GM21360 (cell line): ENCODE measurements at regions not wholly inside any gene's neighbourhood (a gene's known extent, or its start where the extent isn't known, plus 50 kb on each side); places are given as distances from the start of the nearest gene placed in this dataset.
A peak's percentile ranks its signal among the peaks of the same experiment; 100 is the strongest.

Source experiments
- ATAC-seq: cut with Tn5 transposase; IDR thresholded peaks from one replicate; pipeline ENCODE4 v1.9.1; 2021; ENCODE audit warnings: mild to moderate bottlenecking, moderate library complexity; ENCODE audit not compliant: unreplicated experiment

- no peak for ATAC-seq
Measured at GRCh38 chr14:66056926-66057552, 429.1 kb upstream of the CCDC196 start.

DNA sequence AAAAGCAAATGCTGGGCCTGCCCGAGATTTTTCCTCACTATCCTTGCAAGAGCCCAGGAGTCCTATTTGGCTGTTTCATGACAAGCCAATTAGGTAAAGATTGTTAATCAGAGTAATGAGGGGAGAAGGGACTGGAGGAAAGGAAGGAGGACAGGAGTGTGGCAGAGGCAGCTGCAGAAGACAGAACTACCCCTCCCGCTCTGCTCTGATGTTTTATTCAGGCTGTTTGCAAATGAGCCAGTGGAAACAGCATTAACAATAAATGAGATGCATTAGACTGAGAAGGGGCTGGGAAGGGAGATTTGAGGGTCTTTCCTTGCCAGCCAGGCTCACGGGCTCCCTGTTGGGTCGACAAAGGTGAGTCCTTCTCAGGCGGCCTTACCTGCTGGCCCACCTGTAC is 421.0 kb upstream of the CCDC196 start:
- no peak for ATAC-seq

- no peak for ATAC-seq
Measured at GRCh38 chr14:66066981-66067776, 419.0 kb upstream of the CCDC196 start.

DNA sequence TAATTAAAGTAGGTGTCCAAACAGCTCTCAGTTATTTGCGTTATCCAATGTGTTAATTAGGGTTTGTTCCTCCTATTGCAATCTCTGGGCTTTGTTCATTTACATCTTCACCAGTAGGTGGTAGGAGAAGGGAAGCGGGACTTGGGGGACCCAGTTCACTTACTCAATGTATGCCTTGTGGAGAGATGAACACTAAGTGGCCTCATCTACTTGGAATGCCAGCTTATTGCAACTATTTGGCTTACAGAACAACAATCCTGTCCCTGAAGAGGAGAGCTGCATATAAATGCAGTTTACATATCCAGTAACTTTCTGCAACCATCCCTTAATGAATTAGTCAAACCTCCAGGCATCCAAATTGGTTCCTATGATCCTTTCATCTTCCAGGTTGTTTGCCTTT is 417.1 kb upstream of the CCDC196 start:
- no peak for ATAC-seq

DNA sequence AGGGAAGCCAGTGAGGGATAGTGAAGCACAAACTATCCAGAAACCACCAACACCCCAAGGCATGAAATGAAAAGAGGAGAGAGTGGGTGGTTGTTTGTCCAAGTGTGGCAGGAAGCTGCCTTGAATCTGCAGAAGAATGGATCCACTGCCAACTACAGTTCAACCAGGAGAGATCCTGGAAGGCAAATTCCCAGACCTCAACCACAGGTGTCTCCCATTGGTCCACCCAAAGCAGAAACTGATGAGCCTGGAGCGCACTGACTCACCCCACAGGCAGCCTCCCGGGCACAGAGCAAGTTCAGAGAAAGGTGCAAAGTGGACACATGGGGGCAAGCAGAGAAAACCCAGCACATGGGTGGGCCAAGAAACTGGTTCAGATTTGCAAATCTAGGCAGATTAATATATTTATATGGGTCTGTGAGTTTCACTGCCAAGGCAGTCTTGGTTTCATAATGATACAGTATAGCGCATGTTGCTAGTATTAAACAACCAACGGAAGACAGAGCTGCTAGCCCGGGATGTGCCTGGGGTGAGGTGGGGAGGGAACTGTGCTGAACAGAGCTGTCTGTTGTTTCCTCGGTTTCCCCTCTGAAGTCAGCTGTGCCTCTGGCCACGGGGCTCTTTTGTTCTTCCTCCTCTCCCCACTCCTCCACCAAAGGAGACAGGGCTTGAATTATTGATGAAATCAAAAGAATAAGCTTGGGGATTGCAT is 416.2 kb upstream of the CCDC196 start:
- no peak for ATAC-seq

GRCh38 chr14:66070542-66071319 is 415.4 kb upstream of the CCDC196 start:
- peak; percentile 48 for ATAC-seq

DNA sequence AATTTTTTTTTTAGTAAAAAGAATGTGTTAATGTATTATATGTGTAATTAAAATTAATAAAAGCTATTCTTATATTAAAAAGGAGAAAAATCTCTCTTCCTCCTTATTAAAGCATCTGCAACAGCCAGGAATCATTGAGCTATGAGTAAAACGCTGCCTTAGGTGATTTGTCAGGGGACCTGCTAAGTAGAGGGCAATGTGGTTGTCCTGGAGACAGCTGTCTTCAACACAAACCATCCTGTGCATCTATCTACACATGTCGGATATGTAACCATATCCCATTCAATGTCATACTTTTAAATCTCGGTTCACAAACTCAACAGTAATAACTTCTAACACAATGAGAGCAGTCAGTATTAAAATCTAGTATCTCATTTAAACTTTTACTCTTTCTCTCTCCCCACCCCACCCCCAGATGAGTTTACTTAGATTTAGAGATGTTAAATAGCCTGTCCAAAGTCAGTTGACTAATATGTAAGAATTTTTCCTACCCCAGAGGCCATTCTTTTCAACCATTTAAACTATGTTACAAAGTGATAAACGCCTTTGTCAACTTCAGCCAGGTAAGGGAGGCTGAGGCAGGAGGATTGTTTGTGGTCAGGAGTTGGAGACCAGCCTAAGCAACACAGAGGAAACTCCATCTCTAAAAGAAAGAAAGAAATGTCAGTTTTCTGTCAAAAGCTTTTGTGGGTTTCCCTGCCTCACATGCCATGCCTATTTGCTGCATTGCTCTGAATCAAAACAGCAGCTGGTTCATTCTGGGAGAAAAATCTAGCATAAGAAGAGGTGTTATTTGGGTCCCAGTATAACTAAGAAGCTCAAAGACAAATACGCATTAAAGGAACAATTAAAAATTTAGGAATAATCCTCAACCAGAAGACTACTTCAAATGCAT is 413.7 kb upstream of the CCDC196 start:
- no peak for ATAC-seq

GRCh38 chr14:66074537-66074936 is 411.6 kb upstream of the CCDC196 start:
- ATAC-seq: no peak

- no peak for ATAC-seq
Measured at GRCh38 chr14:66076176-66076575, 410.0 kb upstream of the CCDC196 start.

DNA sequence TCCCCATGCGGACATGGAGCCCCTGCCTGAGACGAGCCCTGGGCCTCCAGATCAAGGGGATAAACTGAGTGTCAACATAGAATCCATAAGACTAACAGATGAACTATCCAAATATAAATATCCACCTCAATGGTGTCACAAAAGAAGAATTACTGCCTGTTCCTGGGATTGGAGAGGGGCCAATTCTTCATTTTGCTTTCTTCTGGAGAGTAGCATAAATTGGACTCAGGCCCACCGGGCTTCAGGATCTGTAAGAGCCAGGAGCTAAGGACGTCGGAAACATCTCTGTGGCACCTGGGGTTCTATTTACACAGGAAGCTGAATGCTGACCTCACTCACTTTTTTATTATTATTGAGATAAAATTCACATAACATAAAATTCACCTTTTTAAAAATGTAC is 408.2 kb upstream of the CCDC196 start:
- ATAC-seq: no peak

DNA sequence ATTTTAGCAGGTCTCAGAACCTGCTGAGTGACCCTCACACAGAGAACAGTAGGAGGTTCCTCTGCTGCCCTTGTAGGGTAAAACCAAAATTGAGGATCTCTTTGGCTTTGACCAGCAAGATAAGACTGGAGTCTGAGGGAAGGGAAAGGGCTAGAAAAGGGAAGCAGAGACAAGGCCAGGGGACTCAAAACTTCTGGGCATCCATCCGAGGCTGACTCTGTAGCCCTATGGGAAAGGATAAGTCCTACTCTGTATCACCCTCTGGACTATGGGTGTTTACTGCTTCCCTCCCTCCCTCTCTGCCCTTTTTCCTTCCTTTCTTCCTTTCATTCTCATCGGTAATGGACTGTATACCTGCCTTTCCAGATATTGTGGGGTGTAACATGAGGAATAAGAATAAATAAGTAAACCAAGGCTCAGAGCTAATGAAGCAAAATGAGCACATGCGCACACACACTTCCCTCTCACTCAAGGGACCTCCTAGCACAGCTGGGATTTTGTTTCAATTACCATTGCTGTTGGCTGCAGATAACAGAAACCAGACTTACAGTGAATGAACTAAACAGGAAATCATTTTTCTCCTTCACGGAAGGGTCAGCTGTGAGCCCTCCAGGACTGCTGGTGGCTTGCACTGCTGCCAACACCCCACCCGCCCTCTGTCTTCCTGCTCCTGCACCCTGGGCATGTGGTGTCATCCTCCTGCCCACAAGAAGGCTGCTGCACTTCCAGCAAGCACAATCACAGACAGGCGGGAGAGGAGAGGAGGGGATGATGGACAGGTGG is 404.4 kb upstream of the CCDC196 start:
- no peak for ATAC-seq

DNA sequence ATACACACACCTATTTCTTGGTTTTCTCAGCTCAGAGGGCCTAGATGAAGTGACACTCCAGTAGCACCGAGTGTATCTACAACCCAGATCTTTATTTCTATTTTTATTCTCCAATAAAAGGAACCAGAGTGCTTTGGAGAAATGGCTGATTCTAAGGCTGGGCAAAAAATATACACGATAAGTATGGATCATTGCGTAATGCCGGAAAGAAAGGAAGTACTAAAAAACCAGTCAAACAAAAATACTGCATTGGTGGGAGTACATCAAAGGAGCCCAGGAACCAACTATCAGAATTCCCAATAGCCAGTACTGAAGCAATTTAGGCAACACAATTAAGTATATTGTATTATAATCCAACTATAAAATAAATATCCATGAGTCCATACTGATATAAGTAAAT is 400.9 kb upstream of the CCDC196 start:
- no peak for ATAC-seq

- no peak for ATAC-seq
Measured at GRCh38 chr14:66085665-66086064, 400.5 kb upstream of the CCDC196 start.

DNA sequence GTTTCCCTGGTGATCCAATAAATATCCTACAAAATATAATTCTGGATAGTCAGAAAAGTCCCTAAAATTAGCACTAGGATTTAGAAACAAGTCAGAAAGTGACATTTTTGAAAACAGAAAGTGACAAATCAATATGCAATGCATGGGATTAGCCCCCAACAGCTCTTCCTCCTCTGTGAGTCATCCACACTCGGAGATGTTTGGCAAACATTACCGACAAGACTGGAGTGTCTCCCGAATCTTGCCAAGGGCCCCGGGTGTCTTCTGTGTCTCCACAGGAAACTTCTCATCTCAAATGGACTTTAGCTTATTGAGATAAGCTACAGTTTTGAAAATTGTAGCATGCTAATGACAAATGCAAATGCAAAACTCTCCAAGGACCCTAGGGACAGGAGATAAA is 398.9 kb upstream of the CCDC196 start:
- ATAC-seq: no peak

GRCh38 chr14:66088656-66089055 is 397.5 kb upstream of the CCDC196 start:
- no peak for ATAC-seq

DNA sequence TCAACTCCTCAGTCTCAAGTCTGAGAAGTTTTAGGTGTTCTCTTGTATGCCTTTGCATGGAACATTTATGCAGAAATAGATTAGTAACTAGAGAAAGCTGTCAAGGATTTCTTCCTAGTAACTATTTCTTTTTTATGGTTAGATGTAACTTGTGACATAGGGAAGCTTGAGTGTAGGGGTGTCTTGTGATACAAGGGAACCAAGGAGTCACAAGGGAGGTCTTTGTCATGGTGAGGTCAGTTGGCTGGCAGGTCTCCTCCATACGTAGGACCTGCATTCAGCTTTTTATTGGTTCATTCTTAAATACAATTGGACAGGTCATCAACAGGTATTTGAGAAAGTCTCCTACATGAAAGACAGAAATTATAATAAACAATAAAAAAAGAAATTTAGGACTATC is 394.0 kb upstream of the CCDC196 start:
- ATAC-seq: no peak

DNA sequence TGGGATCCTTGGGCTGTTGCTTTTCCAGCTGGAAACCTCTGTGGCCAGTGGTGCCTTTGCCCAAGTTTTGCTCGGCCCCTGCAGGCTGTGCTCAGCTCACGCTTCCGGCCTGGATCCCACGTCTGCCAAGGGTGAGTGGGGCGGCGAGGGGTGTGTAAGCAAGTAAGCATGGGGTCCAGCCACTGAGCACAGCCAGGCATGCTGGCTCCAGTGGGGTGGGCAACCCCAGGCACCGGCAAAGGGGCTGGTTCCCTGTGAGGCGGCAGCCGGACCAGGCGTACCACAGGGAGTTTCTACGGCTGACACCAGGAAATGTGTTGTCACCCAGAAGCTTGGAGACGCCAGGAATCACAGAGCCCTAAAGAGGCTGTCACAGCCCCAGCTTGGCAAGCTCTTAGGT is 393.4 kb upstream of the CCDC196 start:
- ATAC-seq: no peak

DNA sequence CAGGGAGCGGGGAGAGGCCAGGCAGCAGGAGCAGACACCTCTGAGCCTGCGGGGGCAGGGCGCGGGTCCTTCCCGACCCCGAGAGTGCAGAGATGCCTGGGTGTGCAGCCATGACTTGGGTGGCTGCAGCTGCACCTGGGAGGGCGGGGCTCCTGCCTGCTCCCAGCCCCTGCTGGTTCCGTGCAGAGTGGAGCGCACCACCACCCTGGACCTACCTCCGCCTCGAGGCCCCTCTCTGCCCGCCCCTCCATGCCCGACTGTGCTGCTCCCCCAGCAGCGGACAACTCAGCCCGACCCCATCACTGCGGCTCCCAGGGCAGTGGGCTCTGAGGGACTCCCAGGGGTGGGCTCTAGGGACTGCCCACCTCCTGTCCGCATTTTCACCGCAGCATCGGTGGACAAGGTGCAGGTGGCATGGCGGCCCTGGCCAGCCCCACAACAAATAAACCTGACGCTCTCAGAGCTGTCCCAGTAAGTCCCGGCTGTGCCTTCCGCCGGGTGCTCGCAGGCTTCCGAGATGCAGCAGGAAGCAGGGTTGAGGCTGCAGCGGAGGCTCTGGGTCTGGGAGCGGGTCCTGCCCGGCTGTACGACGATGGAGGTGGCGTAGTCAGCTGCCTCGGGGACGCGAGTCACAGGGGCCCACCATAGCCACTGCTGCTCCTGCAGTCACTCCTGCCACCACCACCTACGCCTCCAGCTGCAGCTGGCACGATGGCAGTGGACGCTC is 392.0 kb upstream of the CCDC196 start:
- no peak for ATAC-seq

DNA sequence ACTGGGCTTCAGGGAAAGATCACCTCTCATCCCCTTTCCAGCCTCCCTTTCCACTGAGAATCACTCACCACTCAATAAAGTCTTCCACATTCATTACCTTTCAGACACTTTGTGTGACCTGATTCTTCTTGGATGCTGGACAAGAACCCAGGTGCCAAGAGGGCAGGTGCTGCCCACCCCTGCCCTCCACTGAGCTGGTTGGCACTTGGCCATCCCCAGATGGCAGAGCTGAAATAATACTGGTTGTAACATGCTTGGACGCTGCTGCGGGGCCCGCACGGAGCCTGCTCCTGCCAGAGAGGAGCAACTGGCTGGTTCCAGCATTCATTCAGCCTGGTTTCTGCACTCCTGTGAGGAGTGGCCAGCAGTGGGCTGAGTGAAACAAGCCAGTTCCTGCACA is 386.7 kb upstream of the CCDC196 start:
- no peak for ATAC-seq
